GM19468 (cell line): ENCODE measurements at regions not wholly inside any gene's neighbourhood (a gene's known extent, or its start where the extent isn't known, plus 50 kb on each side); places are given as distances from the start of the nearest gene placed in this dataset.

Source experiments
- ATAC-seq: cut with Tn5 transposase; IDR thresholded peaks from one replicate; pipeline ENCODE4 v1.9.1; 2021; ENCODE audit warnings: mild to moderate bottlenecking, moderate library complexity, moderate number of reproducible peaks; ENCODE audit not compliant: unreplicated experiment; ENCODE audit errors: extremely low read depth

DNA sequence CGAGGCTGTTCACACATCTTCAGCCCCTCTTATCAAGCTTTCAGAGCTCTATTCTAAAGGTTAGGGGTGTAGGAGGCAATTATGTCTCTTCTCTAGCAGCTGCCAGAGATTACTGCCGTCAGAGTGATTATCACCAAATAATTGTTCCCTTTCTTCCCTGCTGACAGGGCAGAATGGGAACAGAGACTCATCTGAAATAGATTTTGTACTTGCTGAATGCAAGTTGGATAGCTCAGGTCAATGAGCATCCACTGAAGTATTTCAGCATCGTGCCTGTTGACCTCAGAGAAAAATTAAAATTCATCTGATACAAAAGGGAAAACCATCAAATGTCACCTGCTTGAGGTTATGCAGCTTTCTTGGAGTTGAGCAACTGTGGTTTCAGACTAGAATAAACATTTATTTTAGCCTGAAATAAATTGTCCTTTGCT is 213.7 kb upstream of the MAP3K1 start:
- ATAC-seq = no peak

DNA sequence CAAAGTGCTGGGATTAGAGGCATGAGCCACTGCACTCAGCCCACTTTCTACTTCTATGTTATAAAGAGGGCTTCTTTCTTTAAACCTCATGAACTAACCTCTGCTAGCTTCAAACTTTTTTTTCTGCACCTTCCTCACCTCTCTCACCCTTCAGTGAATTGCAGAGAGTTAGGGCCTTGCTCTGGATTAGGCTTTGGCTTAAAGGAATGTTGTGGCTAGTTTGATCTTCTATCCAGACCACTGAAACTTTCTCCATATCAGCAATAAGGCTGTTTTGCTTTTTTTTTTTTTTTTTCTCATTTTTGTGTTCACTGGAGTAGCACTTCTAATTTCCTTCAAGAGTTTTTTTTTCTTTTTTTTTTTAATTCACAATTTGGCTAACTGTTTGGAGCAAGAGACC is 216.4 kb upstream of the MAP3K1 start:
- ATAC-seq = no peak

DNA sequence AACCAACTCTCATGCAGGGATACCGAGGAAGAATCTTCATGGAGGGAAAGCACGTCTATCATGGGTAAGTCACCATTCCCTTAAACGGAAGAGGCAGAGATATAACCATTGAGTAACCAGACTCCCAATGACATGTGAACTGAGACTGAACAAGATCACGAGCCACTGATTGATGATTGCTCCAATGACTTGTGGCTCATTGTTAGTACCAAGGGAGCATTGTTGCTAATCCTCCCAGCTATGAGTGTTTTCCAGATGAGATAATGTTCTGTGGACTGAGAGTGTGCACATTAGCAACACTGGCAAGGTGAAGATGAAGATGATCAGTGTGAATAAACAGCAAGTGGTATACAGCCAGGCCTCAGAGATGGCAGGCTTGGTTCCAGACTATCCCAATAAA is 219.2 kb upstream of the MAP3K1 start:
- no peak for ATAC-seq

DNA sequence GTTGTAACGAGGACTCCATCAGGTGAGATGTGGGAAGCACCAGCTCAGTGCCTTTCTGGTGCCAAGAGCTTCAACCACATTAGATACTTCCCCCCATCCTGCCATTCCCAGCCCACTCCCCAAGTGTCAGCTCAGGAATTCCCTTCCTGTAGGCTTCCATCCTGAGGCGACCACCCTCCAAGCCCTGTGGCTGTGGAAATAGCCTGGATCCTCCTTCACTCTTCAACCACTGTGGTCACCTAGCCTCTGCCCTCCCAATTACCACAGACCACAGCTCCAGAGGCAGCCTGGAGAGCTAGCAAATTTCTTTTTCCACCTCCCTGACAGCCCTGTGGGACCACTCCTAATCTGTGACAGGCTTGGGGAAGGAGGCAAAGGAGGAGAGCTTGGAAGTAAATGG is 219.8 kb upstream of the MAP3K1 start:
- no peak for ATAC-seq

DNA sequence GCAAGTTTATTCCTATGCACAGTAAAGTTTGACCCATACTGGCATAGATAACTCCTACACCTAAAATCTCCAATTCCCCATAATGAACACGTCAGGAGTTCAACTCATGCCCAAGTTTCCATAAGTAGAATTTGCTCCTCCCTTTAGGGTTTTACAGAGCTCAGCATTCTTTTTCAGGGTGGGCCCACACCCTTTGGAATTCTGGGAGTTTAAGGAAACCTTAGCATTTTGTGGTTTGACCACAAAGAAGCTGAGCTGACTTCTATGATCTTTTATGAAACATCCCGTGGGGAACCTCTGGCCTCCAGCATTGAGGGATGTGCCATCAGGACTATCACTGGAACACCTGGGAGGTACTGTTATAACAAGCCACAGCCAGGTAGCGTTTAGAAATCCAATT is 220.6 kb upstream of the MAP3K1 start:
- ATAC-seq = no peak

DNA sequence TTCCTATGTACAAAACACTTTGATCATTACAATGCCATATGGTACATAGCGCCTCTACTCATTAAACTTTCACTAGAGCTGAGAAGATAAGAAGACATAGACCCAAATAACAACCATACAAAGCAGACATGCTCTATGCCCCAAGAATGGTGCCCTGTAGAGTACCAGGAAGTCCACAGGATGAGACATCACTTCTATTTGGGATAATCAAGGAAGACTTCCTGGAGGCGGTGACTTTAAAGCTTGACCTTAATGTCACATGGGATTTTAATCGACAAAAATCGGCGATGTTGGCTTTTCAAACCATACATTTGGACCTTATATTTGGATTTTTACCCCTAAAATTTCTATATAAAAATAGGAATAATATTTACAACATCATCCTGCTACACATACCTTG is 224.3 kb upstream of the MAP3K1 start:
- no peak for ATAC-seq

DNA sequence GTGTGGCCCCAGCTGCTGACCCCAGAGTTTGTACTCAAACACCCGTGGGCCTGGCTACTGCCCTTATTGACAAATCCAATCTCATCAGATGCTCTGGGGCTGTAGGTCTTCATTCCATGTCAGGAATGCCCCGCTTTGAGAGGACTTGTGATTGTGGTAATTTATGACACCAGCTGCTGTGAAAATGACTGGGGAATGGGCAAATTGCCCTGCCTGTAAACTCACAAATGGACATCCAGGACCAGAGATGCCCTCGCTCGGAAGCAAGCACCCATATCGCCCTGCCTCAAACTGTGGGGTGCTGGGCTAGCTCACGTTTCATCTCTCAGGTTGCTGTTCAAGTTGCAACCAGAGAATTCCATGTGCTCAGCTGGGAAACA is 225.9 kb upstream of the MAP3K1 start:
- no peak for ATAC-seq

DNA sequence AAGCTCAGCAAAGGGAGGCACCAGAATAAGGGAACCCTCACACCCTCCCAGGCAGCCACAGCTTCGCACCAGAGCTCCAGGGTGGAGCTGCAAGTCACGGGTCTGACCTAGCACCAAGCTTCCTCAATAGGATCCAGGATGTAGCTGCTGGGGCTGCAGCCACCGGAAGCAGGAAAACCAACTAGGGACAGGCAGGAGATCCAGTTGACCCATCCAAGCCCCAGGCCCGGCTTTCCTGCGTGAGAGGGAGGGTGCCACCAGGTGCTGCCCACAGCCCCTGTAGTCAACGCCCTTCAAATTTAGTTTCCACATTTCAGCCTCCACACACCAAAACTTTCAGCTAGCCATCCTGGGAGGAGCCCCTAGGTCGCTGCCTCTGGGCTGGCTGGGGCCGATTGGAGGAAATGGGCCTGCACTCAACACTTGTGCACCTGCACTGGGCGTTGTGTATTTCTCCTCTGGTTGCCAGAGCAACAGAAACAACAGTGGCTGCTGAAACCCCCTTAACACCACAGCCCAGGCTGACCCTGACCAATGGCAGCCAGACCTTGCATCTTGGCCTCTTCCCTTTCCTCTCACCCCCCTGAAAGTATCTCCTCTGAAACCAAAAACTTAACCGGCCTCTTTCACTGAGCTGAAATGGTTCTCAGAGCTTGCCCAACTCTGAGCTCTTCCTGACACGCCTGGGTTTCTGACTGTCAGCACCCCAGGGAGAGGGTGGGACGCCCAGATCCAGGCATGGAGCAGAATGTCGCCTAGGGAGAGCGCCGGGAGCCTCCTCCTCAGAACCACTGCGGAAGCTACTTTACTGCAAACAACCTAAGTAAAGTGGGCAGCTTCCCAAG is 226.5 kb upstream of the MAP3K1 start:
- ATAC-seq = peak; percentile 99

DNA sequence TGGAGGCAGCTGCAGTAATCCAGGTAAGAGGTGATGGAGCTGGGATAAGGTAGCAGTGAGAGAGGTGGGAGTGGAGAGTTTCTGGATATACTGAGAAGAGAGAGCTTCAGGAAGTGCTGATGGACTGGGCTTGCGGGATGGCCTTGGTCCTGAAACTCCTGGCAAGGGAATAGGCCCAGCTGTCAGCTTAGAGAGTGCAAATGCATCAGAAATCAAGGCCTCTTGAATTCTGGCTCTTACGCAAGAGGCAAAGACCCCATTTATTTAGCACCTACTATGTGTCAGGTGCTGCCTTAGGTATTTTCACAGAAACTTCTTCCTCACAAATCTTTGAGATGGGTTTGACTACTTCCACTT is 227.2 kb upstream of the MAP3K1 start:
- ATAC-seq = no peak

DNA sequence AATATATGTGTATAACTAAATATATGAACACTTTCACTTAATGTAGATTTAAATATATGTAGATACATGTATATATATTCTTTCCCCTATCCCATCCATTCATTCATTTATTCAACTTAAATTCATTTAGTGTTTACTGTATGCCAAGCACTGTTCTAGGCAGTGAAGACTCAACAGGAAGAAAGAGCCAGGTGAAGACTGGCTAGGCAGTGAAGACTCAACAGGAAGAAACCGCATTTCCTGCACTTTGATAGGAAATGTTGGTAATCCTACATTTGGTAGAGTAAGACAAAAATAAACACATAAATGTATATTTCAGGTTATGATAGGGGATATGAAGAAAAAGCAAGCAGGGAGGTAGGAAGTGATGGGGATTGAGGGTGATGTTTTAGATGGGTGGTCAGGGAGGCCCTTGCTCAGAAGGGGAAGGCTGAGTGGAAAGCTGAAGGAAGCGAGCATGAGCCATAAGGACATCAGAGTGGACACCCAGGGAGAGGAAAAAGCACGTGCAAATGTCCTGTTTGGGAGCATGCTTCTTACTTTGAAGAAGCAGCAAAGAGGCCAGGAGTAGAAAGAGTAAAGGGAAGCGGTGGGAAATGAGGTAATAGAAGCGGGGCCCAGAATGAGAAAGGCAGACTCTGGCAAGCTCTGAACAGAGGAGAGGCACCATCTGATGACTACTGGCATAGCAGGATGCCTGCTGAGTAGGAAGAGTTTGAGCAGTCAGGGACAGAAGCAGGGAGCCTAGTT is 227.8 kb upstream of the MAP3K1 start:
- ATAC-seq = no peak

DNA sequence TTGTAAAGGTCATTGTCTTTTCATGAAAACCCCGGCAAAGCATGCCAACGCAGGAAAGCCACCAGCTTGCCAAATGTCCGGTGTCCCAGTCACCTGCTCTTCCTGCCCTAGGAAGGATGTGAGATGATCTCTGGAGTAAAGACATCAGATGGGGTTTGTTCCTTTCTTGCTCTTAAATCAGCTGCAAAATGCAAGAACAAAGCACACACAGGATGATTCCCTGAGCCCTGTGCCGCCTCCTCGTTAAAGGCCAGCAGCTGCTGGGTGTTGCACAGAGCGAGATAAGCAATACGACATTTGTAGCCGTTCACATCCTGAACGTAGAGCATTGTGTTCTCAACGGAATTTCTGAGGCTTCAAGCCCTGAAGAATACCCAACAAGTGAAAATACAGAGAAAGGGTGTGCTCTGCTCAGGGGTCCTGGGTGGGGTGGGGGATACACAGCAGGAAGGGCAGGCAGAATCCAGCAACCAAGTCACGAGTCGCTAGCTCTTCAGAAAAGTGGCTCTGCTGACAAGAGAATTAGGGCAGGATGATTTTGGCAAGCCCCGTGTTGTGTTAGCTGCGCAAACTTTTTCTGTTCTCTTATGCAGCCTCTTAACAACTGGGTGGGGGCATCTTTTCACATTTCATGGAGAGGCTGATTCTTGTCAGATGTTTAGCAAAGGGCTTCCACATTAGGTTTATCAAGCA is 229.2 kb upstream of the MAP3K1 start:
- ATAC-seq = no peak

DNA sequence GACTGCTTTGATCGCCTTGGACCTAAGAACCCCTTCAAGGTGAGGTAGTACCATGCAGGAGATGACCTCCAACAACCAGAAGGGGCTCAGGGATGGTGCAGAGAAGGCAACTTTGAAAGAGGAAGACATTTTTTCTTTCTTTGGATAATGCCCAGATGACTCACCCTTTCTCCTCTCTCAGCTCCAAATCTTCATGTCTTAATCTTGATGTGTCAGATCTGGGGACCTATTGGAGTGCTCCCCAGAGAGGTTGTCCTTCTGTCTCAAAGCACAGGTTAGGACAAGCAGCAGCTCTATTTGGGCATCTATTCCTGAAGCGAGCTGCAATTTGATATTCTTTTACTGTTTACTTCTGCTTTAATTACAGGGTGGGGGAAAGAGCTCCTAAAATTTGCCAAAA is 229.9 kb upstream of the MAP3K1 start:
- ATAC-seq = no peak

DNA sequence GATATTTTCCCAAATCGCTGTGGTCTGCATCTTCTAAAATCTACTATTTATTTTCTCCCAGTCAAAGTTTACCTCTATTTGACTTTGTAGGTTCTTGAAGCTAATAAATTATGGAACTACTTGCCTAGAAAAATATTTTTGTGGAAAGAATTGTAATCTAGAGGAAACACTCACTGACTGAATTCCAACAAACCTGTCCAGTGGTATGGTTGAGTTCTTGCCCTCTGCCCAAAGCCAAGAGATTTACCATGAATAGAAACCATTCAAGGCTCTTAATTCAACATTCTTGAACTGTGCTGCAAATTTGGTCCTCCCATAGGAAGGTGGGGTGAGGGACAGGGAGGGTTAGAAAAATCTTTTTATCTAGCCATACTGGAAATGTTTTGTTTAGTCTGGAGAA is 233.9 kb upstream of the MAP3K1 start:
- ATAC-seq = no peak

DNA sequence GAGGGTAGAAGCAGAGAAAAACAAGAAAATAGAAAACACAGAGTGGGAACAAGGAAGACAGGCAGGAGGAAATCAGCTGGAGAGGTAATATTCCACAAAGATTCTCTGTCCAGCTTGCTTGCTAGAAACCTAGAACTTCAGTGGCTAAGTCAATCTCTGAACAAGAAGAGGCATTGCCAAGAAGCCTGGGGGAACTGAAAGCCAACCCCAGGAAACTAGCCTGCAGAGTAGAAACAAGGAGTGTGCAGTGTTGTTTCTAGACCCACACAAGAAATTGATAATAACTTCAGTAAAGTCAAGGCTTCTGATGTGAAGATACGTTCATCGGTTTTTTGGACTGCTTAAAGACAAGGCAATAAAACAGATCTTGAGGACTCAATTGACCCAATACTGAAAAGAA is 234.5 kb upstream of the MAP3K1 start:
- peak; percentile 39 for ATAC-seq

DNA sequence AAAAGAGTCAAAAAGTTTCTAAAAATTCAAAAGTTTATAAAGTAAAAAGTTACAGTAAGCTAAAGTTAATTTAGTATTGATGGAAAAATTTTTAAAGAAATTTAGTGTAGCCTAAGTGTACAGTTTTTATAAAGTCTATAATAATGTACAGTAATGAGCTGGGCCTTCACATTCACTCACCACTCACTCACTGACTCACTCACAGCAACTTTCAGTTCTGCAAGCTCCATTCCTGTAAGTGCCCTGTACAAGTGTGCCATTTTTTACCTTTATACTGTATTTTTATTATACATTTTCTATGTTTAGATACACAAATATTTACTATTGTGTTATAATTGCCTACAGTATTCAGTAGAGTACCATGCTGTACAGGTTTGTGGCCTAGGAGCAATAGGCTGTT is 239.5 kb upstream of the MAP3K1 start:
- ATAC-seq = no peak

DNA sequence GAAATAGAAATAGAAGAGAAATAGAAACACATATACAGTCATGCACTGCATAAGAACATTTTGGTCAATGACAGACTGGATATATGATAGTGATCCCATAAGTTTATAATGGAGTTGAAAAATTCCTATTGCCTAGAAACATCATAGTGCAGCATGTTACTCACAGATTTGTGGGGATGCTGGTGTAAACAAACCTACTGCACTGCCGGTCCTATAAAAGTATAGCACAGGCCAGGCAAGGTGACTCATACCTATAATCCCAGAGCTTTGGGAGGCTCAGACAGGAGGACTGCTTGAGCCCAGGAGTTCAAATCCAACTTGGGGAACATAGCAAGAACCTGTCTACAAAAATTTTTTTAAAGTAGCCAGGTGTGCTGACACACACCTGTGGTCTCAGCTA is 240.6 kb upstream of the MAP3K1 start:
- no peak for ATAC-seq

DNA sequence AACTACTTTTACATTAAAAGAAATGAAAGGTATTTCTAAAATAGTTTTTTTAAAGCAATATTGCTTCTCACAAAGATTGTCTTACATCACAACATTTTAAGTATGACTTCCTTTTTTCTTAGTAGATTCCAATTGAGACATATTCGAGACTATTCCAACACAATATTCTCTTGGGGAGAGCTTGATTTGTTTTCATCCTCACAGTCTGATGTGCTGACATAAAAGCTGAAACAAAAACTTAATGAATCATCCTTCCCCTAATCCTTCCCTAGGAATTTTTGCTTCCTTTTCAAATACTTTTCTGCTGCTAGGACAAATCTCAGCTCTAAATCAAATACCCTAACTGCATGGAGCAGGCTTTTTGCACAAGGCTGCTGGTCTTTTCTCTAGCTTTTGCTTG is 245.8 kb upstream of the MAP3K1 start:
- no peak for ATAC-seq

DNA sequence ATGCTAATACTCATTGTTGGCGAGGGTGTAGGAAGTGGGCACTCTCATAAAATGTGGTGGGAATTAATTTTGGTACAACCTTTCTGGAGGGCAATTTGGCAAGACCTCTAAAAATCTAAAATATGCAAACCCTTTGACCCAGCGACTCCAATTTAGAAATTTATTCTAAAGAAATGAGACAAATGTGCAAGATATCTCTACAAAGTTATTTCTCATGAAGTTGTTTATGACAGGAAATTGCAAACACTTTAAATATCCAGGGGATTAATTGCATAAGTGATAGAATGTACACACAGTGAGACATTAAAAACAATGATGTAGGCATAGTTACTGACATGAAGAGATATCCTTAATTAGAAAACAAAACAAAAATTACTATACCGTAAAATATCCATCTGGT is 246.3 kb upstream of the MAP3K1 start:
- no peak for ATAC-seq

DNA sequence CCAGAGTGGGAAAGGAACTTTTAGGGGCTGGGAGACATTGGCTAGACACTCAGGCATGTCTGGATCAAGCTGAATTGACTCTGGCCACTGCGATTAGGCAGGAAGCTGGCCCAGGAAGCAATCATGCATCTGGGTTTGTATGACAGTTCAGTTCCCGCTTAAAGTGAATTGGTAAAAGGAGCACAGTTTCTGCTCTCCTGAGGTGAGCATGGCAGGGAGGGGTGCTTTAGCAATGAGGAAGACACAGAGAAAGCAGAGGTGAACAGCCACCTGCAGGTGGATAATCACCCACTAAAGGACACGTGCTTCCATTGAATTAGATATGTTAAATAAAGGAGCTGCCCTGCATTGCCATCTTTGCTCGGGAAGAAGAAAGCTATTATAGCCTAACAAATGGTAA is 248.1 kb upstream of the MAP3K1 start:
- no peak for ATAC-seq

DNA sequence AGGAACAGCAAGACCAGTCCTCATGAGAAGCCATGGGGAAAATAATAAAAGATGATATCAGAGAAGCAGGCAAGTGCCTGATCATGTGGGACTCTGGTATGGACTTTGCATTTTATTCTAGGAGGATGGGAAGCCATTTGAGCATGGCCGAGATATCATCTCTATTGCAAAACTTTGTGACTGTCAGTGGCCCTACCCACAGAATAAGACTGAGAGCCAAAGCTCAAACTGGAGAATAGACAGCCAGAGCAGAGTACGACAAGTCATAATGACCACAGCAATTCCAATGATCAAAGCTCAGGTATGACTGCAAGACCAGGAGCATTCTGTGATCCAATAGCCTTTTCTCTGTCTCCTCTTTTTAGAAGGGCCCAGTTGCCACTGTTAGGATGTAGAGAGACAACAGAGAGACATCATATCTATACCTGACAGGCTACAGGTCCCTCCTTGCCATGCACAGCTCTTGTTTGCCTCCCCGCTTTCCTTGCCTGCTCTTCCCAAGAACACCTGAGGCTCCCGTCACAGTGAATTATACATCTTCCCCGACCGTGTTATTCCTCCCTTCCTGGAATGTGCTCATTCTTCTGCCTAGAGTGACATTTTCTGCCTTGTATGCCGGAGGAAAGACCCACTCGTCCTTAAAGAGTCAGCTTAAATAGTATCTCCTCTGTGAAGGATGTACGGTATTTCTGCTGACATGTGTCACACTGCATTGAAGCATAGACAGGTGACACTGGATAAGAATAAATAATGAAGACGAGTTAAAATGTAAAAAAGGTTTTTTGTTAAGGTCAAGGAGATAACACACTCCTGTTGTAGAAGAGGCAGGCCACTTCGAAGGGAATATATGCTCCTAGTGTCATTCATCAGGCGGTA is 248.7 kb upstream of the MAP3K1 start:
- ATAC-seq = no peak
